Left kidney (tissue), 1 donor: ENCODE measurements at regions not wholly inside any gene's neighbourhood (a gene's known extent, or its start where the extent isn't known, plus 50 kb on each side); places are given as distances from the start of the nearest gene placed in this dataset.

ENCODE experiments used
- DNase-seq: peaks from one replicate; pipeline ENCODE4 v3.0.0-alpha.2; 2013

DNA sequence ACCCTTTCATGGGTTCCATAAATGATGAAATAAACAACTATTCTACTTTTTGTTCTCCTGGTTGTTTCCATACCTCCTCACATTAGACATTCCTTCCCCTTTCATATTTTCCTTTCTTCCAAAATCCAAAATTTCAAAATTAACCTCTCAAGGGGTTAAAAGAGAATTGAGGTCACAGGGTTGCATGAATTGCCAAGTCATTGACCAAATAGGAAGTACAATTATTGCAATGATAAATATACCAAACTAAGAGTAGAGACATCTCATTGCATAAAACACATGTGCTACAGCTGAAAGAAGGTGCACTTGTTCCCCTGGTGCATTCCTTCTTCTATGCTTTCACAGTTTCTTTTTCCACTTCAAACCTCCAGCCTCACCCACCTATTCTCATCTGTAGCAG is 136.1 kb downstream of the KCTD12 start:
- no peak for DNase-seq

- no peak for DNase-seq
Observed at GRCh38 chr13:76745261-76746200, 140.7 kb downstream of the KCTD12 start.

DNA sequence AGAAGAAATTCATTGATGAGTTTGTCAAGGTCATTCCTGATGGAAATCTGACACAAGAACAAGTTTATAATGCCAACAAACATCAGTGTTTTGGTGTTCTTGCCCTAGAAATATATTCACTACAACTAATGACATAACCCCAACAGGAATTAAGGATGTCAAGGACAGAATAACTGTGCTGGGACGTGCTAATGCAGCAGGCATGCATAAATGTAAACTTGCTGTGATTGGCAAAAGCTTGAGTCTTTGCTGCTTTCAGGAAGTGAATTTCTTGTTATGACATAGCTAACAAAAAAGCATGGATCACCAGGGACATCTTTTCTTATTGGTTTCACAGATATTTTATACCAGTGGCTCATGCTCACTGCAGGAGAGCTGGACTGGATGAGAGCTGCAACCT is 144.6 kb downstream of the KCTD12 start:
- DNase-seq = no peak

DNA sequence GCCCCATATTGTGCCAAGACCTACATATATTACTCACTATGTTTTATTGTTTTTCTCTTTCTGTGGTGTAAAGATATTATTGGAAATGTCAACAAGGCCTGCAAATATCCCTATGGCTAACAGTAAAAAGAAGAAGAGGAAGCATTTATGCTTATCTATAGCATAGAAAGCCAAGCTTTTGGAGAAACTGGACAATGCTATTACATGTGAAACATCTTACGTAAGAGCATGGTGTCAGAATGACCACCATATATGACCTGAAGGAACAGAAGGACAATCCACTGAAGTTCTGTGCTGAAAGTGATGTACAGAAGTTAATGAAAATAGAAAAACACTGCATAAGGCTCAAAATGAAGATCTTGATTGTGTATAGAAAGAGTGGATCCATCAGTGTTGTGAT is 145.2 kb downstream of the KCTD12 start:
- DNase-seq = no peak

DNA sequence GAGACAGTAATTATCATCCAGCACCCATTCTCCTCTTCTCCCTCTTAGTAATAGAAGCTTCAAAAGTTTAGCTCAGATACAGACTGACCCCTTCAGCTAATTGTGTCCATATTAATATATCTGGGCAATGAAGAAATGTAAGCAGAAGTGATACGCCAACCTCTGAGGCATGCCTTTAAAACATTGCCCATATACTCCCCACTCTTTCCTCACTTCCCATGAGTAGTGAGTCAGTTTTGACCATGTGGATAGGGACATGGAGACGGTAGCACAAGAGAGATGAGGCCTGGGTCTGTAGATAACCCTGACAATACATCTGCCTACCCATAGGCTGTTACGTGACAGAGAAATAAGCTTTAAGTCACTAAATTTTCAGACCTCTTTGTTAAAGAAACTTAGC is 147.6 kb downstream of the KCTD12 start:
- no peak for DNase-seq

DNA sequence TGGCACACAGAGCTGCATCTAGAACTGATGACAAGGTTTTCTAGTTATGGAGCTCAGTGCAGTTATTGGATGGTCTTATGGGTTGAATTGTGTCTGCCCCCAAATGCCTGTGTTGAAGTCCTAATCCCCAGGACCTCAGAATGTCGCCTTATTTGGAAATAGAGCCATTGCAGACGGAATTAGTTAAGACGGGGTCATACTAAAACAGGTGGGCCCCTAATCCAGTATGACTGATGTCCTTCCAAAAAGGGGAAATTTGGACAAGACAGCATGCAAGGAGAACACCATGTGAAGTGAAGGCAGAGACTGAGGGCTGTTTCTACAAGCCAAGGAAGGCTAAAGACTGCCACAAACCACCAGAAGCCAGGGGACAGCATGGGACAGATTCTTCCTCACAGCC is 148.7 kb downstream of the KCTD12 start:
- no peak for DNase-seq

DNA sequence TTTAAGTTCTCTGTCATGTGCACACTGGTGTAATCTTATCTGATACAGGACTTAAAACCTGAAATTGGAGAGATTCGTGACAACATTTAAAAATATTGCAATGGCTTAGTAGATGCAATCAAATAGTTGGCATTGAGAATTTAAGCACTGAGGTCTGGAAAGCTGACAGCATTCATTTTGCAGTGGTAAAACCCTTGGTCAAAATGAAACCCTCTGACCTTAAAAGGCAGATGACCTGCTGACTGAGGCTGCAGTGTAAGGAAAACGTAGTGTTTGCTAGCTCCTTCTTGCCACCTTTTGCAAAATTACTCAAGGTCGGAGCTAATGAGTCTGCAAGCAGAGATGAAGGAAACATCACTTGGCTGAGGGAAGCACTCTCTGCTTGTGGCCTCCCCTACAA is 150.6 kb downstream of the KCTD12 start:
- no peak for DNase-seq

- no peak for DNase-seq
Observed at GRCh38 chr13:76733671-76734070, 152.5 kb downstream of the KCTD12 start.

DNA sequence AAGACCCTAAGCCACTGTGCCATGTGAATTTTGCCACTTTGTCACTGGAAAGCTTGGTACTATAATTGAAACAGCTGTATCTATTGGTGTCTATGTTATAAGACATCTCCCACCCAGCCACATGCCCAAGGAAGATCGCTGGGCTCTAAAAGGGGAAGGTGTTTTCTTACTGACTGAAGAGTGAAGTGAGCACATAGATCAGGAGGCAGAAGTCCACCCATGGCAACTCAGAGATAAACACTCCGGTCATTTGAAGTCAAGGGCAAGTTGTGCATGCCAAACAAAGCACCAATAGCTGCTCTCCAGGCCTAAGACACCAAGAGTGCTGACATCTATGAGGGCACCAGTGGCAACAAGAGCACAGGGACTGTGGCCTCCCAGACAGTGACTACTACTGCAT is 153.8 kb downstream of the KCTD12 start:
- DNase-seq = no peak

DNA sequence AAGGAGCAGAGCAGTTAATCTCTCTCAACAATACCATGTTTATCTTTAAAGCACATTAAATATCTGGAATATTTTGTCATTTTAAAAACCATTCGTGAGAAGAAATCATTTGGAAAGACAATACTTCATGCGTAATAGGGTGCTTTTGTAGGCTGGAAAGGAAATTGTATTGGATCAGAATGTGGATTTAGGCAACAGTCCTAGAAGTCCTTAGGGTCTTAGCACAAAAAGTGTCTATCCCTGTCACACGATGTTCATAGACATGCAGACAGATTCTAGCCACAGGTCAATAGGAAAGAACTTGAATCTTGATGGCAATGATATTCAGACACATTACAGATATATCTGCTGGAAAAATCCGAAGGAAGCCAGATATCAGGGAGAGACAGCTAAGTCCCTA is 156.0 kb downstream of the KCTD12 start:
- DNase-seq = no peak

- no peak for DNase-seq
Observed at GRCh38 chr13:76729691-76730090, 156.5 kb downstream of the KCTD12 start.

GRCh38 chr13:76725896-76726295 is 160.3 kb downstream of the KCTD12 start:
- no peak for DNase-seq

- DNase-seq = no peak
Observed at GRCh38 chr13:76725211-76725610, 161.0 kb downstream of the KCTD12 start.

DNA sequence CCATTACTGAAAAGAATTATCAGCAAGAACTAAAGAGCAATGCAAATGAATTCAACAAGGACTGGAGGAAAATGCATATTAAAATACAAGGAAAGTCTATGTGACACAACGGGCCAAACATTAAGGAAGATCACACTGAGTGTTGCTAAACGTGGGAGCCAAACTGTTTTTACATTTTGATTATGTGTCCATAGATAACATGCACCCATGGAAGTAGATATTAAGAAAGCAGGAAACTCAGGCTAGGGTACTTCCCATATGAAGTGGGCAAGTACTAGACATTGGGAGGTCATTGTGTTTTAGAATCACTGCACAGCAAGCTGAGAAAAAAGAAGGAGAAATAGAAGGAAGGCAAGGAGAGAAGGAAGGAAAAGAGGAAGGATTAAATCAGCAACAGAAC is 161.8 kb downstream of the KCTD12 start:
- DNase-seq = no peak

GRCh38 chr13:76723551-76724232 is 162.5 kb downstream of the KCTD12 start:
- DNase-seq = no peak

DNA sequence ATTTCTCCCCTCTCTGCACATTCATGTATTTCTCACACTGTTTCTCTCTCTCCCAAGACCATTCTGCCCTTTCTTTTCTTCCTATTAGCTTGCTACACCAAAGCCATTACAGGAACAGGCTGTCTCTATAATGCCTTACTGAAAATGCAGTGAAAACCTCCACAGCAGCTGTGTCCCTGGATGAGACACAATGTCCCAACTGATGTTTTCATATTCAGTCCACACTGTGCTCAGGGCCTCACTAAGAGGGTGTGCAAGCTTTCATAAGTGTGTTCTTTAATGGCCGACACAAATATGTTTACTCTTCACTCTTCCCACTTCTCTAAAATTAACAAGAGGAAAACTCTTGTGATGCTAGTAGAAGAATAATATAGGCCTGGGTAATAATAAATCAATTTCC is 163.4 kb downstream of the KCTD12 start:
- no peak for DNase-seq

DNA sequence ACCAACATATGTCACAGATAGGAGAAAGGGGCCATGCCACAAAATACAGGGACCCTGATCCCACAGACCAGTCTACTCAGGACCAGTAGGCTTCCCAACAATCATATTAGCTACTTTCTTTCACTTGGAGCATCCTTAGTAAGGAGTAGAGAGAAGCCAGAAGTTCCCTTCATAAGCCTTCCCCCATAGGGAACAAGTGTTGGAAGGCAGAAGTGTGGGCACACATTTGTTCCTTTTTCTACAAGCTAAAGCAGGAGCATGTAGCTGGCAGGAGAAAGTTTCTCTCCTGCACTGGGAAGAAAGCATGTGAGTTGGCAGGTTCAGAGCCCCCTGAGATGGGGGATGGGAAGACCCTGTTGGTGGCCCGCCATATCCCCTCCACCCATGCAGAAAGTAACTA is 165.4 kb downstream of the KCTD12 start:
- no peak for DNase-seq

DNA sequence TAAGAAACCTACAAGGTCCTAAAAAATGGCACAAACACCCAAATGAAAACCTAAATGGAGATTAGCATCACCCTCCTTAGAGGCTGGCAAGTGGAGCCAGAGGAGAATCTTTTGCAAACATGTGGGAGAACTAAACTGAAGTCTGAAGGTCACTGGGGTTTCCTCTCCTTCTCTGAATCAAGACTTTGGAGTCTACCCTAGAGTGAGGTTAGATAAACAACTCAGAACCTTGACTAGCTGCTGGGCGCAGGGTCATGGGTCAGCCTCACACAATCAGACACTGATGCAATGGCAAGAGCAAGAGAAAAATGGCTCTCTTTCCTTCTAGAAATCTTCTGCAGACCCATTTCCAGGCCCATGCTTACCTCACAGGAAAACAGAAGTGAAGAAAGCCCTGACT is 165.8 kb downstream of the KCTD12 start:
- DNase-seq = no peak

DNA sequence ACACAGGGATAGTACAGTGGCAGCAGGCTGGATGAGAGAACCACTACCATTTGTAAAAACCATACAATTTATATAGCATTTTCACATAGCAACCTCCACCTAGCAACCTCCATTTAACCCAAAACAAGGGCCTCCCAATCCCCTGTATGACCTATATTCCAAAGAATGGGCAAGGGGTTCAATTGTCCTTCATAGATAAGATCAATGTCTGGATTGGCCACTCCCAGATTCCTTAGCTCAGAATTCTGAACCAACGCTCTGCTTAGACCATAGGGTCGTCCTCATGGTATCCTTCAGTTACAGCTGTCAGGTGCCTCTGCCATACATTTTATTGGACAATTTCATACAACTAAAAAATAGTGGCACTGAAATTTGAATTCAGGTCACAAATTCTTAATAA is 166.2 kb downstream of the KCTD12 start:
- no peak for DNase-seq

DNA sequence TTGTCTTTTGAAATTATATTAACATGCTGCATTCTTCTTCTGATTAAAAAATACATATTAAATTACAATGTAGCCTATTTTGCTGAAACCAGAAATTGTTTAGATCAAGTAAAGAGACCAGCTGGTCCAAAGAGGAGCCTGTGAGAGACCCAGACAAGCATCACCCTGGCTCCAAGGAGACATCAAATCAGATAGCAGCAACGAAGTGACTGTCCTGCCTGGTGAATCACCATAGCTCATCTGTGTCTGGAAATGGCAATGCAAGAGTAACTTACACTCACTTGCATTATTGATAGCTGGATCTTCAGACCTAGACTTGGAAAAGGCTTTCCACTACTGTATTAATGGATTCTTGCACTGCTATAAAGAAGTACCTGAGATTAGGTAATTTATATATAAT is 169.1 kb downstream of the KCTD12 start:
- no peak for DNase-seq

GRCh38 chr13:76715621-76716020 is 170.6 kb downstream of the KCTD12 start:
- DNase-seq = no peak

DNA sequence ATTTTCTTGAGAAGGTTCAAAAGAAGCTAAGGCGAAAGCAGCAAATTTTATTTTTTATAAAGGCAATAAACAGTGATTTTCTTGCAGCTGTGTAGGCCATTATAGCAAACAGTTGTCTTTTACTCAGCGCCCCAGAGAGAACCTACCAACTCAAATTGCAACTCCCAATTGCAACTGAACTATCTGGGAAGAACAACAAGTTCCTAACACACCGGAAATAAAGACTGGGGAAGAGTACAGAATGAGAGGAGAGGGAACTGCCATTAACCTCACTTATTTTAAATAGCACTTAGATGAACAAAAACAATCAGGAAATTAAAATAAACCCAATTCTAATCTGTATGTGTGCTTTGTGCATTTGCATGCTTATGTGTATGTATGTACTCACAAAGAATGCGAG is 171.1 kb downstream of the KCTD12 start:
- DNase-seq = no peak

DNA sequence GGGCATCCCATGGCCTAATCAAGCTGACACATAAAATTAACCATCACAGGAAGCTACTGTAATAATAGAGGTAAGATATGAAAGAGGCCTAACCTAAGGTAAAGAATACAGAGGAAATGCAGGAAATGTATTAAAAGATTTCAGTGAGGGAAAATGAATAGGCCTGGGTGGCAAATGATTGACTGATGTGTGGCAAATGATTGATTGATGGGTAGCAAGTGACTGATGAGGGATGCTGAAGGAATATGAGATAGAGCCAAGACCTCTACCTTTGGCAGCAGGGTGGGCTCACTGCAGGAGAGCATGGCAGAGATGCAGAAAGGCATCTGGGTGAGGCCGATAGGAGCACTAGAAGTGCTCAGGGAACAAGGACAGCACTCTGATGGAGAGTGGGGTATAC is 172.9 kb downstream of the KCTD12 start:
- no peak for DNase-seq
